GM18520 (cell line): ENCODE measurements at regions not wholly inside any gene's neighbourhood (a gene's known extent, or its start where the extent isn't known, plus 50 kb on each side); places are given as distances from the start of the nearest gene placed in this dataset.

Experiments used
- ATAC-seq: cut with Tn5 transposase; IDR thresholded peaks from one replicate; pipeline ENCODE4 v1.9.1; 2021; ENCODE audit not compliant: unreplicated experiment

DNA sequence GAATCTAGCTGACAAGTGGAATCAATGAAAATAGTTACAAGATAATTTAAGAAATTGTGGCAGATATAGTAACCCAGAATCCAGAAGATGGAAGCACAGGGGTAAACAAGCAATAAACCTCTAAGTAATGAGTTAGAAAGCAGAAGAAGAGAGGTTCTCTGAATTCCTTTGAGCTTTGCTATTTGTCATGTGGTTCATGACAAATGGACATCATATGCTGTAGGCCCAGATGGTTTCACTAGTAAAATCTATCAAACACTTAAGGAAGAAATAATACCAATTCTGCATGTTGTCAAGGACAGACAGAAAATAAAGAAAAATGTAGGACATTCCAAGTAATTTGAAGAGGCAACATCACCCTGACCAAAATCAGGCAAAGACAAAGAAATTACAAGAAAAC, 480.8 kb upstream of the INTU start:
- ATAC-seq, result no peak

DNA sequence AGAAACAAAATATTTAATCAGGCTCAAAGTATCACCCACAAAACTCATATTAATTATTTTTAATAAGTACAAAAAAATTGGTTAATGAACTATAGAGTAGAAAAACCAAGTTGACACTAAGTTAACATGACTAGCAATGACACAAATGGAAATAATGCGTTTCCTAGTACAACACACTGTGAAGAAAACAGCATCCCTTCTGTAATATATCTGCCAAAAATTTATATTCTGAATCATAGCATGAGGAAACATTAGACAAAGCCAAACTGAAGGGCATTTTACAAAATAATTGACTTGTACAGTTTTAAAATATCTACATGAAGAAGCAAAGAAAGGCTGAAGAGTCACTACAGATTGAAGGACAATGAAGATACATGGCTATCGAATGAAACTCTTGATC, 477.6 kb upstream of the INTU start:
- ATAC-seq, result no peak

DNA sequence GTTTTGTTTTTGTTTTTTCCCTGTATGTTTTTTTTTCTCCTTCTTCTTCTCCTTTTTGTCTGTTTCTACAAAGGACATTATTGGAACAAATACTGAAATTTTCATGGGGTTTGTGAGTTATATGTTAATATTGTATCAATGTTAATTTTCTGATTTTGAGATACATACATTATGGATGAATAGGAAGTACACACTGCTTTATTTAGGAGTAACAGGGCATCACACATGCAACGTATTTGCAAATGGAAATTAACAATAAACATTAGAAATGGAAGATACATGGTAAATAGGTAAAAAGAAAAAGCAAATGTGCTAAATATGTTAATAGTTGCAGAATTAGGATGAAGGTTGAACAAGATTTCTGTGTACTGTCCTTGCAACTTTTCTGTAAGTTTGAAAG, 477.2 kb upstream of the INTU start:
- no peak for ATAC-seq

DNA sequence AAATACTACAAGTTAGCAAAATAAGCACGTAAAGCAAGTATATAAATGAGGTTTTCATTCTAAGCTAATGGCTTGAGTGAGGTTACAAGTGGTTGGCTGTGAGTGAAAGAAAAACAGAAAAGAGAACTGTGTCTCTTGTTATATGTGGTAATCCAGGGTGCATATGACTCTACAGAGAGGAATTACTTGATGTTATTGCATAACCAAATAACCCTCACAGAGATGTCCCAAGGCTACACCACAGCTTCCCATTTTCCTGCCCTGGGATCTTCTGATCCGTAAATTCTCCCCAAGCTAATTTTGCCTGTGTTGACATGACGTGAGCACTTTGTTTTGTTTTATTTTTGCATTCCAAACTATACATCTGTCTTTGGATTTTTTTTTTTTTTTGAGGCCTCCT, 470.0 kb upstream of the INTU start:
- no peak for ATAC-seq

DNA sequence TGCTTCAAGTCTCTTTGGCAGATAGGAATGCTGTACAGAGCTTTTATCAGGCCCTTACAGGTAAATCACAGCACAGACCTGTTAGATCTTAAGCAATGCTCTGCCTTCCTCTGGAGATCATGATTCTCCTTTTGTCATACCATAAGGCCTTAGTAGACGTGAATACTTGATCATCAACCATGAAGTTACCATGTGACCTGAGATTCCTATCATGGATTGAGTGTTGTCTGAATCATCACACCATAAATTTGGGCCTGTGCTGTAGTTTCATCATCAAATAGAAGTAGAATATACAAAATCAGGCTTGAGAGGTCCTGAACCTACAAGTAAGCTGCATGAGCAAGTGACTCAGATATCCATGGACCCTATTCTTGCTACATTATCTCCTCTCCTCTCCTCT, 466.8 kb upstream of the INTU start:
- no peak for ATAC-seq

DNA sequence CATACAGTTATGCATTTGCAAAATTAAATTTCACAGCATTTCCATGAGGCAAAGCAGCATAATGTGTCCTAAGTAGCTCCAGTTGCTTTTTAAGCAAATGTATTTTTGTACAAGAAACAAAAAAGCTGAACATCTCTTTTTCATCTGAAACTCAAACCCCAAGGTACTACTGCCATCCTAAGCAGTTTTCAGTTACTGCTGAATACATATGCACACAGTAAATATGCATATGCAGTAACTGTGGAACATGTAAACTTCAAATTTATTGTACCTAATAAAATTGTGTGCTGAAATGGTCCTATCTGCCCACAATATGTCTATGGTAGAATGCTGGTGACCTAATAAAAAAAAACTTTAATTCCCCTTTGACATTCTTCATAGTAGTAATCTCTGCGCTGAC, 458.6 kb upstream of the INTU start:
- ATAC-seq, result no peak

DNA sequence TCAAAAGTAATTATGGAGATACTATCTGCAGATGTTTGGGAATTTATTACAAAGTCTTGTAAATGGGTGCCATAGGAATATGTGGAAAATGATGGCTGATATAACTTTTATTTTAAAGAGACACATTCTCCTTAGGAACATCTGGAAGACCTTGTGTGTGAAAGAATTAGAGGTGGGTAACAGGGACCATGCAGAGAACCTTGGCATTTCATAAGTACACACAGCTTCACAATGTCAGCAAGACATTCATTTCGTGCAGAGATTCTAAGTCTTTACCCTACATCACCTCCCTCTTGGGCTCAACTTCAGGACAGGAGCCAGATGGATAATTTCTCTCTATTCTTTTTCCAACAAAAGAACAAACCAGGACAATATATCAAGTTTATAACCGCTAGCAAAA, 458.1 kb upstream of the INTU start:
- ATAC-seq, result no peak

DNA sequence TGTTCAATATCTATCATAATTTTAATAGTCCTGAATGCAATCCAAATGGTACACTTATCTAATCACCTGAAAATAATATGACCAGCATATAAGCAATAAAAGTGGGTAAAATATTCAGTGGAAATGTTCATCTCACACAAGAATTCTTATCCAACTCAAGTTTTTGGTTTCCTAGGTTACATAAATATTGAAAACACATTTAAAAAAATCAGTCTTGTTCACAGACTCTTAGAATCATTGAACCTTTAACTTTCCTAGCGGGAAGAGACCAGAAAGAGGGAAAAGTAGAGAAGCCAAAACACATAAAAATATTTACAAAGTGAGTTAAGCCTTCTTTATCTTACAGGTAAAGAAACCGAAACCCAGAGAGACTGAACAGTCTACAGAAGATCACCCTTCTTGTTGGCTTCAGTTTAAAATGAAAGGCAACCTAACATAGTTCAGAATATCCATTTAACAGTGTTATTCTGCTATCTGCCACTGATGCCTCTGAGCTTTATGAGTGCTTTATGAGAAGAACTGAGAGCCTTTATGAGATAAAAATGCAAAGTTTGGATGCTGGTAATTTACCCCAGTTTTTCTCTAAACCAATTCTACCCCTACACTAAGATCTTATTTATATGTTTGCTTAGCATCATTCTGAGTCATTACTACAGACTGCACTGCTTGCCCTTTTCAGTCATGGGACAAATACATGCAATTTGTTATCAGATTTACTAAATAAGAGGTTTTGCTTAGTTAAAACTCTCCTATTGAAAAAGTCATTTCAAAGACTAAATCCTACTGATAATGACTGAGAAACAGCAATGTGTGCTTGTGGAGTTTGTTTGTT, 453.3 kb upstream of the INTU start:
- ATAC-seq, result no peak

DNA sequence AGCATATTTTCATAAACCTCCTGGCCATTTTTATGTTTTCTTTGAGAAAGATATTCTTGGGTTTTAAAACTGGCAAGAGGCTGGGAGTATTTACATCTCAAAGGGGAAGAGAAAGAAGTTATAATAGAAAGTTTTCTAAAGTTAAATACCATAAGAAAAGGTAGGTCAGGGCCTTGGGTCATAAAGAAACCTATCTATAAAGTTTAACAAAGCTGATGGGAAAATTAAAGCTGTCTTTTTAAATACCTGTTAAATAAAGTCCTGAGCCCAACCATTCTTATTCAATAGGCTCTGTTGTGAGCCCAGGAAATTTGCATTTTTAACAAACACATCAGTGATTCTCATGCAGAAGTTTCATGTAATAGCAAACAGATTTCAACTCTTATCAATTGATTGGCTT, 451.8 kb upstream of the INTU start:
- no peak for ATAC-seq

DNA sequence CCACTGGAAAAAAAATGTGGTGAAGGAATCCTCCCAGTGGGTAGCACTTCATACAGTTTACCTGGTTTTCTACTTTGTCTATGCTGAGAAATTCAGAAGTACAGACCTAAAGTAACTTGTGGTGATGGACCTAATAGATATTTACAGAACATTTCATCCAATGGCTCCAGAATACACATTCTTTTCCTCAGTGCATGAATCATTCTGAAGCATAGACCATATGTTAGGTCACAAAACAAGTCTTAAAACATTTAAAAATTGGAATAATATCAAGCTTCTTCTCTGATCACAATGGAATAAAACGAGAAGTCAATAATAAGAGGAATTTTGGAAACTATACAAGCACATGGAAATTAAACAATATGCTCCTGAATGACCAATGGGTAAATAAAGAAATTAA, 450.1 kb upstream of the INTU start:
- ATAC-seq, result no peak

DNA sequence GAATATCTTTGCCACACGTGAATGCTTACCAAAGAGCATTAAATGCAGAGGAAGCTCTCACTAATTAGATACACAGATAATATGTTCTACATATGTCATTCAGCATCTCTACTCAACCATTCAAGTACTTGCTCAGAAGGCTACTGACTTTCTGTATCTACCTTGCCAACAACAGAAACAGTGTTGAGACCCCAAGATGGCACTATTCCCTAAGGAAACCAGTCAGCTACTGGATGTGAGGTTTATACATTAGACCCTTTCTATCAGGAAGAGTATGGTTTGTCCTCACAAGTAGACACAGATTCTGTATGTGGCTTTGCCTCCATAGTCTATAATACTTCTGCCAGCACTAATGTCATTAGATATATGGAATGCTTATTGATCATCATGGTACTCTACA, 443.9 kb upstream of the INTU start:
- ATAC-seq, result no peak

DNA sequence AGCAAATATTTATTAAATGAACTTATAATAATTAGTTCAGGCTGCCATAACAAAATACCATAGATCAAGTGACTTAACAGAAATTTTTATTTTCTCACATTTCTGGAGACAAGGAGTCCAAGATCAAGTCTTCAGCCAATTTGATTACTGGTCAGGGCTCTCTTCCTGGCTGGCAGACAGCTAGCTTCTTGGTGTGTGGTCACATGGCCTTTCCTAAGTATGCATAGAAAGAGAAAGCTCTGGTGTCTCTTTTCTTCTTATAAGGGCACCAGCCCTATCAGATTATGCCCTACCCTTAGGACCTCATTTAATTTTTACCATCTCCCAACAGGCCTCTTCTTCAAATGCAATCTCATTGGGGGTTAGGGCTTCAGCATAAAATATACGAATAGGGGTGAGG, 438.5 kb upstream of the INTU start:
- no peak for ATAC-seq

DNA sequence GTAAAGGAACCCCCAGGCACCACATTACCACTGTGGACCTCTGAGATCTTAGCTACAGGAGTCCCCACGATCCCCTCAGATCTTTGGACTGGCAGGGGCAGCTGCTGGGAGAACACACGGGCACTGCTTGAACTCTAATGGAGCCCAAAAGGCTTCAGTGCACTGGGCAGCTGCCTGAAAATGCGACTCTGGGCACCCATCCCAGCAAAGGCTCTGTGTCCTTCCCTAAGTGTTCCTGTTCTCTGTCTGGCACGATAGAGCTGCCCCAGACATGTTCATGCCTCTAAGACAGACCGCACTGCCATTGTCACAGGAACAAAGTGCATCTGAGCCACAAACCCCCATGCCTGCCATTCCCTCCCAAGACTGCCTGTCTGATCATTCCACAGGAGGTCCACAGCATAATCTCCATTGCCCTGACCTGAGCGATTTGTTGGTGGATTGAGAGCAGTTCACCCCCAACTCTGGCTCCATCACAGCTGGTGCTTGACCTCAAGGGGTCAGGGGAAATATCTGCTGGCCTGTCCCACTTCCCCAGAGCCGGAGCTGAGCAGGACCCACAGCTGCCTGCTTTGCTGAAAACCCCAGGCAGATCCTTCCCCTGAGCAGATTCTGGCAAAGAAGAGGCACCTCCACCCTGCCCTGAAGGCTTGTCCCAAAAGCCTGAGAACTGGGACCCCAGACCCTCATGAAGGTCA, 436.0 kb upstream of the INTU start:
- ATAC-seq, result no peak

DNA sequence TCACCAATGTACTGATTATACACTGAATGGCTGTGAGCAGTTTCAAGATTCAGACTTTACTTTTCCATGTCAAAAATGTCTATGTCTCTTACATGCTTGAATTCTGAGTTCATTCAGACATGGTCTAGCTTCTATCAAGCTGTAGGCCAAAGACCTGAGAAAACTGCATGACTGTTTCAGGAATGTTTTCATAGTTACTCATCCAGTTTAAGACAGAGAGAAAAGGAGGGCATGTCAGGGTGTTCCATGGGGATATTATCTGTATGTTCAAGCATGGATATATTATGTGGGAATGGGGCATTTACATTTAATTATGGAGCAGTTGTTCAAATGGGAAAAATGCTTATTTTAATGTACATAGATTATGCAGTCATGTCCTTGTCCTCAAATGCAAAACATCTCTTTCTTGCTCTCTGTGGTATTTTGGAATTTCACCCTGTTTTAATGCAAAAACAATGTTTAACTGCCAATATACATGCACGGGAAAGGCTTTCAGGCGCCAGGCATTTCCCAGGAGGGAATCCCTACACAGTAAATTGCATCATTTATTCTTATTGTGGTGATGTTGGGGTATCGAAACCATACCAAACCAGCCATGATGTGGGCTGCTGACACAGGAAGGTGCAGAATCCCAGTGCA, 429.1 kb upstream of the INTU start:
- no peak for ATAC-seq

DNA sequence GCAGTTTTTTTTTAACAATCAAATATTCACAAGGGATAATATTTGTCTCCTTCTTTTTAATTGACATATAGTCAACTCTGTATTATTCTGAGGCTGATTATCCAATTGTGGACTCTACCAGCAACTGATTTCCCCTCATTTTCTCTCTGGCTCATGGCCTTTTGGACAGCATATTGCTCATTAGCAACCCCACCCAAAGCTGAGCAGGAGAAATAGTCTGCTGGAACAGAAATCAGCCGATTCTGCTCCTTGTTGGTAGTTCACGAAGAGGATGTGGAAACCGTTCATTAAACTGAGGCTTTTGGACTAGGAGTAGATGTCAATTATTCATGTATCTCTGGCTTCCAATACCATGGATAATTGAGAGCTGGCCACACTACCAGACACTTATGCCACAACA, 428.4 kb upstream of the INTU start:
- ATAC-seq, result no peak

DNA sequence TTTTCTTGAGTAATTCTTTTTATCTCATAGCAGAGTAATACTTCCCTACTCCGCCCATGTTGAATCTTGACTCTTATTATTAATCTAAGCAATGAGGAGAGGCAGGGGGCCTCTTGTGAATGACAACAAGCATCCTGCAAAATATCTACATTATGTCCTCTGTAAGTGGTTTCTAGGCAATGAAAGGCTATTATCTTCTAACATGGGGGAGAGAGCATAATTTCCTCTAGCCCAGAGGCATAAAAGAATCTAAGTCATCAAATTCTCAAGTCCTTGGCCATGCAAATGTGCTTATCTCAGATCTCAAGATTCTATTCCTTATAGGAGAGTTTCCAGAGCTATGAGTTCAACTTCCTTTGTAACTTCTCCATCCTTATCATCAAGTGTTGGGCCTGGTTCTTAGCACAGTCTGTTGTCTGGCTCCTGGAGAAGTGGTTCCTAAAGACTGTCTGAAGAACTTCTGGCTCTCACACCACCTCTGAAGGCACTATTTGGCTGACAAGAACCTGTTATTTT, 423.1 kb upstream of the INTU start:
- ATAC-seq, result no peak

DNA sequence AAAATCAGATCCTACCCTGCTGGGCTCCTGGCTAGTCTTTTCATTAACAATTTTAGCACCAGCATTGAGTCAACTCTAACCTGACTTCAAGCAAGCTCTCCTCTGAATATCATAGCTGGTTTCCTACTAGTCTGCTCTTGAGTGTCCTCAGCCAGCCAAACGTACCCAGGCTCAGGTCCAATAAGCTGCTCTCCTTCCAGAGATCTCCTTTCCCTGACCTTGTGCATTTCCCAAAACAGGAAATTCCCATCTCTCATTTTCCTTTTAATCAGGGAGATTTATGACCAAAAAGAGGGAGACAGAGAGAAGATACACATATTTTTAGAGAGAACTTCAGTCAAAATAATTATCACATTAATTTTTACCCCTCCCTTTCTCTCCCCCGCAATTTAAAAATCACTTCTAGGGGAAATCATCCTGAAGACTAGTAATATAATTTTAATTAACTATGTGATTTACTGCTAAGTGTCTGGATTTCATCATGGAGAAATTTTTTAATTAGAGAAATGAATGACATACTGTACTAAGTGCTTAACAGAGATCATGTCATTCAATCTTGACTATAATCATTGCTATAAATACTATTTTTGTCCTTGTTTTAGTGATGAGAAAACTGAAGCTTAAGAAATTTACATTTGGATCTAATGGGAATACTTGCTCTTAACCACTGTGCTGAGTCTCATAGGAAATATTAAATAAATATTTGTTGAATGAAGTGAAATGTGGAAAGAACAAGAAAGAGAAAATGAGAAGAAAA, 421.7 kb upstream of the INTU start:
- ATAC-seq, result no peak

DNA sequence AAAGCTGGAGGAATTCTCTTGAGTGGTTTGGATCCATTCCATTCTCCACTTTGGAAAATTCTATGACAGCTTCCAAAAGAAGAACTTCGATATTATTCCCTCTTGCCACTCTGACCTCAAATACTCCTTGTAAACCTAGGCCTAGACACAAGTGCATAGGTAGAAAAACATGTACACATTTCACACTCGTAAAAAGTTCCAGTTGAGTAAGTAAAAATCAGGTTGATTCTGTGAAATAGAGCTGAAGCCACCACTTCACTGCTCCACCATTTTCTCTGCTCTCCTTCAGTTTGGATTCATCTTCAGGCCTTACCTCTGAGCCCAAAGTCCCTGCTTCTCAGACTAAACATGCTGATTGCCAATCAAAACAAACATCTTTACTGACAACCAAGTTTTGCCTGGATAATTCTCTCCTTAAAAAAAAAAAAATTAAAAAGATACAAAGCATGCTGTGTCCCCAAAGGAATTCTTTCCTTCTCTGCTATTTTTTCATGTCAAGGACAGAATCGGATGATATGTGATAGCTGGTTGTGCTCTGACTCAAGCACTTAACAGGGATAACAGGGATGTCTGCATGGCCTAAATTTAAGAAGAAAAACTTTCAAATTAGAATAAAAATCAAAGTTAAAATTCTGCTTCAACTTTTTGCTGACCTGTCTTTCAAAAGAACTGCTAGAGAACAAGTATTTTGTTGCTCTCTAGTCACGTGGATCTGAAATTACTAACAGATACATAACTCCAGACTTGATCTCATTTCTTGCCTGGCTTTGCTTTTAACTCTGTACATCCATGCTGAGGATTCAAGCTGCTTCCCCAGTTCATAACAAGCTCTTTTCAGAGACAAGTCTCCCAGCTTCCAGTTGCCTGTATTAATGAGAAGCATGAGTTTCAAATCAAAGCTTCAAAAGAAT, 420.9 kb upstream of the INTU start:
- no peak for ATAC-seq

DNA sequence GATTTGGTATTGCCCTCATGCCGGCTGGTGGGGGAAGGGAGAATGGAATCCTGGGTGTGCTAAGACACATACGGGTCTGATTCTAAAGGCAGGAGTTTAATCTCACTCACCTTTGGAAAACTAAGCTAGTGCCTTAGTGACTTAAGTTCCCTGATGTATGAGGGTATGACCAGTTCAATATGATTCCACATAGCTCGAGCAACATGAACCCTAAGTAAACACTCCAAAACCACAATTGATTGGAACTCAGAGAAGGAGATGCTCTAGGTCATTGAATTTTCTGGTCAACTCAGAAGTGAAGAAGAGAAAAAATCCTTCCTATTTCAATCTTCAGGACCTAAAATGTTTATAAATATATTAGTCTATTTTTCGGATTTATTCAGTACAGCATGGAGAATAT, 420.1 kb upstream of the INTU start:
- no peak for ATAC-seq

DNA sequence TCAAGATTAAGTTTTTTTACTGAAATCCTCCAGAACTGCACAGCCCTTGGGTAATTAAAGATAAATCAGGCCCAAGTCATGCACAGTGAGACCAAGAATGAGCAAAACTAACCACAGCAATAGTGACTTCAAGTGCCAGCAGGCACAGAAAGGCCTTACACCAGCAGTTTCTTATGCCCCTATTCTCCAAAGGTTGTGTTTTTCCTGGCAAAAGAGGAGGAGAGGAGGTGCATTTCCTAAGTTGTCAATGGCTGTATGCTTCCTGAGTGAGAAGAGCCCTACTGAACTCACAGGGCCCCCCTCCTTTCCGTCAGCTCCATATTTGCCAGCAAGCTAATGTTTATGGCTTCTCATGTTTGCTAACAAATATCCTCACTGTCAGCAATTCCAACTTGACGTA, 418.7 kb upstream of the INTU start:
- ATAC-seq, result no peak
